ENCODE measurements at regions not wholly inside any gene's neighbourhood (a gene's known extent, or its start where the extent isn't known, plus 50 kb on each side); places are given as distances from the start of the nearest gene placed in this dataset.
A peak's percentile ranks its signal among the peaks of the same experiment; 100 is the strongest.

DNA sequence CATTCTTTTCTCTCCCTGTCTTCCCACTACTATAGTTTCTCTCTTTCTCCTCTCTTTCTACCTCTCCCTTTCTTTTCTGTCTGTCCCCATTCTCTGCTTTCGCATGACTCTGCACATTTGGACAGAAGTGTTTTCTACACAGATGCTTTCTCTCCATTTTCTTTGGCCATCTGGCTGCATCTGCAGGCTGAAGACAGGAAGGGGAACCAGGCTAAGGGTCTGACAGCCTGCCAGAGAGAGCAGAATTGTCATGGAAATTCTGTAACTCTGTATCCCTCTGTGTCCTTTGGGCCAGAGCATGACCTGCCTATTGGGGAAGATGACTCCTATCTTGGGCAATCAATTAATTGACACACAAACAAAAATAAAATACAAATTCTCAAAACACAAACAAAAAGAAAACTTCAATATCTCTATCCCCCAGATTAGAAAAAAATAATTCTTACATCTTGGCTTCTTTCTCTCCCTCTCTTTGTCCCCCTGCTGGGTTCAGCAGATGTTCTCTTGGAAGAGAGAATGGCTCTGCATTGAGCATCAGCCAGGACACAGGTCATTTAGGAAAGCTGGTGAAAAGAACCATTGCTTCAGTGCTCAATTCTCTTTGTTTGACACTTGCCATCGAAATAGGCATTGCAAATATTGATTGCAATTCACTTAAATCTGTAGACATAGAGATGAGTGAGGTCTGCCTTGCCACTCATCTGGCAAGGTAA, 415.9 kb upstream of the KLF4 start:
- DNase-seq (ENCODE audit: low read depth, low spot score): no peak
- no peak overlapping the region for H3K27ac ChIP-seq

- no peak overlapping the region for H3K27ac ChIP-seq
- DNase-seq (ENCODE audit: low read depth, low spot score): no peak
Measured at GRCh38 chr9:107899961-107900330, 410.4 kb upstream of the KLF4 start.

DNA sequence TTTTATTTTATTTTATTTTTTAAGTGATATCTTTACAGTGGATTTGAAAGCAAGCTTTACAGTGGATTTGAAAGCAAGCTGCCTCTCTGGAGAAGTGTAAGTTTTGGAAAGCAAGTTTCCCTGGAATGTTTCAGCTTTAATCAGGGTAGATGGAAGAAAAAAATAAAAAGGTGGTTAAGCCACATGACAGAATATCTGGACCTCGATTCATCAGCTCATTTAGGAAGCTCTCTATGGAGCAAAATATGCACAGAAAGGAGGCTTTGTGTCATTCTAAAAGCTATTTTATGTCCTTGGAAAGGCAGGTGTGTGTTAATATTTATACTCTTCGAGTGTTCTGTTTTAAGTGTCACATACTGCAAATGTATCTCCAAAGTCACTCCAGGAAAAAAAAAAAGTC, 409.2 kb upstream of the KLF4 start:
- no peak overlapping the region for H3K27ac ChIP-seq

GRCh38 chr9:107896544-107896943, 407.0 kb upstream of the KLF4 start:
- no peak overlapping the region for H3K27ac ChIP-seq

More for the DNA sequence above, 409.2 kb upstream of the KLF4 start:
- DNase-seq (ENCODE audit: low read depth, low spot score): no peak

DNA sequence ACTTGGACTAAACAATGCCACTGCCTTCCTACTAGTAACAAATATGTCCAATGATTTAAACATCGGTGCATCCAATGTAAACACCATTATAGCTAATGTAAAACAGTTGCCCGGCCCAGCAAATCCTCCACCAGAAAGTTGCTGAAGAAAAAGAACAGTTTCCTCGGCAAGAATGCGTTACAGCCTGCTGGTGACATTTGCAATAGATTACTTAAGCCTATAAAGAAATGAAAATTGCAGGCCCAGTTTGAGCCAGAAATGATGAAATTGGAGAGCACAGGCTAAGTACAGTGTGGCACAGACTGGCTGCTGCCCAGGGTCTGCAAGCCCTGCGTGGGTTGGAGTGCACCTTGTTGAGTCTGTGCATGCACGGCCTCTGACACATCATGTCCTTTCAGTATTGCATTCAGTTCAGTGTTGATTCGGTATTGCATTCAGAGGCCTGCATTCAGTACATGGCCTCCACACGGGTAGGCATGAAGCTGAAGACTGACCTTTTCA, 406.0 kb upstream of the KLF4 start:
- H3K27ac ChIP-seq: no peak overlapping the region
- peak; percentile 3 for DNase-seq (ENCODE audit: low read depth, low spot score)

More at GRCh38 chr9:107896544-107896943, 407.0 kb upstream of the KLF4 start:
- DNase-seq (ENCODE audit: low read depth, low spot score): no peak

GRCh38 chr9:107894572-107895261, 405.1 kb upstream of the KLF4 start:
- no peak for DNase-seq (ENCODE audit: low read depth, low spot score)
- no peak overlapping the region for H3K27ac ChIP-seq

DNA sequence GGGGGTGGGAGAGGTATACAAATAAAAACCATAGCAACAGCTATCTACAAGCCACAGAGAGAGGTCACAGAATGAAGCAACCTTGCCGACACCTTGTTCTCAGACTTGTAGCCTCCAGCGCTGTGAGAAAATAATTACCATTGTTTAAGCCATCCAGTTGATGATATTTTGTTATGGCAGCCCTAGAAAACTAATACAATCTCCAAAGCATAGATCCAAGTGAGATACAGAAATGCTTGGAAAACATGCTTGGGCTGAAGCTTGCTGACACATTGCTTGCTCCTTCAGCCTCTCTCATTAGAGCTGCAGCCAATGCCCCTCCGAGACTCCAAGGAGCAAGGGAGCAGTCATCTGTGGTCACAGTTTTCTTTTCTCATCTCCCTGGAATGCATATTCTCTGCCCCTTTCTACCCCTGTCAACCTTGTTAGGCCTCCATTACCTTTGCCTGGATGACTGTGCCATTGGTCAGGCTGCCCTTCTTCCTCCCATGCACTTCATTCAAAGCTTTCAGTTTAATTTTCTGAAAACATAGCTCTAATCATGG, 401.4 kb upstream of the KLF4 start:
- DNase-seq (ENCODE audit: low read depth, low spot score): no peak
- no peak overlapping the region for H3K27ac ChIP-seq

DNA sequence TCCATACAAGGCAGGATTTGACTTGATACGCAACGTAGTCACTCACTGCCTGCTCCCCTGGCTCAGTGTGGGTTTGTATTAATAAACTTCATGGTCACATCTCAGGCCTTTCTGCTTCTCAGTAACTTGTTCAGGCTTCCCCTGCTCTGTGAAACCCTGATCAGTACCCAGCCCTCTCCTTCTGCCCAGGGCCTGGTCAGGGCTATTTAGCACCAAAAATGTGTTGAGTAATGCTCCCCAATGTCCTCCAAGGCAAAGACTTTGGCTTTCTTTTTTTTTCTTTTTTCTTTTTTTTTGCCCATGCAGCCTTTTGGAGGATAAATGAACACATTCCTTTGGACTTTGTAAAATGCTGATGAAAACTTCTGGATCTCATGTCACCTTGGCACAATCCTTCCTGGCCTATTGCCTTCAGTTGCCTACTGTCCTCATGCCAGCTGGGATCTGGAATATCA, 399.2 kb upstream of the KLF4 start:
- DNase-seq (ENCODE audit: low read depth, low spot score): no peak
- no peak overlapping the region for H3K27ac ChIP-seq

DNA sequence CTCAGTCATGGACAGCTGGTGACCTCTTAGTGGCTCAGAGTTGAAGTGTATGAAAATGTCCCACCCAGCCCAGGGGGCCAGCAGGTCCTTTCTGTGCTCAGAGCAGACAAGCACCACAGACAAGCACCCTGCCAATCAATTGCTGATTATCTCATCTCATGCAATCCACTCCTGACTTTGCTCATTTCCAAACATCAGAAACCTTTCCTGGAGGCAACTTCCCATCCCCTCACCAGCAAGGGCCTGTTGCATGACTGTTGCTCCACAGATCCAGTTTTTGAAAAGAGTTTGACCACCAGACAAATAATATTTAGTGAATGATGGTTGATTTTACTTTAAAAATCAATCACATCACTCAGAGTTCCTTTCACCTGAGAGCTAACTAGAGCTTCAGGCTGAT, 397.3 kb upstream of the KLF4 start:
- DNase-seq (ENCODE audit: low read depth, low spot score): no peak
- H3K27ac ChIP-seq: no peak overlapping the region

GRCh38 chr9:107883496-107884124, 394.0 kb upstream of the KLF4 start:
- no peak for DNase-seq (ENCODE audit: low read depth, low spot score)
- no peak overlapping the region for H3K27ac ChIP-seq

DNA sequence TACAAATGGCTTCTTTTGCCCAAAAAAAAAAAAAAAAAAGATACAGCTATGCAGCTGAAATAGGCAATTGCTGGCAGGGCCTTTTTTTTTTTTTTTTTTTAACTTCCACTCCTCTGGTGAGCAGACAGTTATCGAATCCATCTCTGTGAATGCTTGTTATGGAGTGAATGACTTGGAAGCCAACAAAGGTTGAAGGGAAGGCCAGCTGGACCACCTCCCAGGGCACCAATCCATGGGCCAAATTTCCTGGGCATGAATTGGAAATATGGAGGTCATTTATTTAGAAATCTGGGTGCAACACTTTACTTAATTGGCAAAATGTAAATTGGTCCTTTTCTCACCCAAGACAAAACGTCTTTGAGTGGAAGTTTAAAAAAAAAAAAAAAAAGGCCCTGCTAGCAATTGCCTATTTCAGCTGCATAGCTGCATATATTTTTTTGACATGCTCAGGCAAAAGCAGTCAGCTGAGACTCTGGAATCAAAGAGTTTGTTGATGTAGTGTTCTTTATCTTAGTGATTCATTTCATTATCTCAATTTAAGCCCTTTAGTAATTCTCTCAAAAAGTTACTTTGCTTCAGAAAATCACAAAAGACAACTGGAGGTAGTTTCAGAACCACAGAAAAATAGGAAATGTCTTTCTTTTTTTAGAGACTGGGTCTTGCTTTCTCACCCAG, 392.2 kb upstream of the KLF4 start:
- H3K27ac ChIP-seq: no peak overlapping the region
- DNase-seq (ENCODE audit: low read depth, low spot score): no peak

DNA sequence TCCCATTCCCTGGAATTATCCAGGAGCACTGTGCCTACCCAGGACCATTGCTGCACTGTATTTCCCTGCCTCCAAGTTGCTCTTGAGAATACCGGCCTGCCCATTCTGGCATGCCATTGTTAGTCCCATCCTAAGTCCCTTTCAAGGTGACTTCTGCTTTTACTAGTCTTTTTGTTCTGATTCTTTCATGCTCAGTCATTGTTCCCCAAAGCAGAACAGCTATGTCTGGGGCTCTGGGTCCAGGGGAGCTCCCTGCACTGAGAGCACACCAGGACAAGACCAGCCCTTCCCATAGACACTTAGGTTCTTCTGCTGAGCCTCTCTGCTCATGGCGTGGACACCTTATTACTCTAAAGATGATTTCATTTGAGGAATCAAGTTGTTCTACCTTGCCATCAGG, 388.9 kb upstream of the KLF4 start:
- no peak for DNase-seq (ENCODE audit: low read depth, low spot score)
- no peak overlapping the region for H3K27ac ChIP-seq

- H3K27ac ChIP-seq: no peak overlapping the region
- no peak for DNase-seq (ENCODE audit: low read depth, low spot score)
Measured at GRCh38 chr9:107875571-107875980, 386.0 kb upstream of the KLF4 start.

DNA sequence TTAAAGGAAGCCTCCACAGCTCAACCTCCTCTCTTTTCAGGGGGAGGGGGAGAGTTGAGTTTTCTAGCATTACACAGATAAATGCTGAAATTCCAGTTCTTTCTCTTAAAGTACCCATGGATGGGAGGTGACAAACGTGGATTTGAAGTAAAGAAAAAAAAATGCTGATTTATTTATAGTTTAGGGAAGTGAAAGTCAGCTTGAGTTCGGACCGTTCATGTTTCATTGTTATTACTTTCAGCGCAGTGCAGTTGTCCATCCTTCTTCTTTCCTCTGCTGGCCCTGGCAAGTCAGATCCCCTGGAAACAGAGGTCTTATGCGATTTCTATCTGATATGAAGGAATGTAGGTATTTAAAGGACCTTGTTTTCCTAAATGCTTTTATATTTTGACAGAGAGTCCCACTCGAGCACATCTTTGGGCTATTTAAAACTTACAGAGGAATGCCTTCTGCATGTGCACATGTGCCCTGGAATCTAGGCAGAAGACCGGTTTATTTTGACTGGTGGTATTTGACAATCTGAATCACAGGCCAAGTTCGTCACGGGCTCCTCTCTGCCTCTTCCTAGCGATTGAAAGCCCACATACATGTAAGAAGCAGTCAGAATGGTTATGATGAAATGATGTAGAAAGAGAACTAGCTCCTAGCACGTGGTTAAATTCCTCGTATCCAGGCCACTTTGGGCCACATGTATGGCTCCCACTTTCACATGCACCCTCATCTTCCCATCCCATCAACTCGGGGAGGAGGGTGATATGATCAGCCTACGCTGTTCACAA, 385.2 kb upstream of the KLF4 start:
- no peak overlapping the region for H3K27ac ChIP-seq
- DNase-seq (ENCODE audit: low read depth, low spot score): no peak

DNA sequence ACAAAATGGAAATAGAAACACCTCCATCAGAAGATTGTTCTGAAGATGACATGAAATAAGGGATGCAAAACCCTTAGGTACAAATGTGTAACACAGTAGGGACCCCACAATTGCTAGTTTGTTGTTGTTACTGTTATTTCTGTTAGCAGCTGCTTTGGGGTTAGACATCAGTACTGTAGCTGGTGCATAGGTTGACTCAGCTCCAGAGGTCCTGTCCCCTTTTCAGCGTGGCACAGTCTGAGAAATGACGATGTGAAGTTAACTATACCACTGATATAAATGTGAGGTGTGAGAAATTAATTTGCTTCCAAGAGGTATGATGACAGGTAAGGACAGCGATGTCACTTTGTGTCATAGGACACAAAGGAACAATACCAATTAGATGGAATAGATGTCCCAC, 384.6 kb upstream of the KLF4 start:
- no peak overlapping the region for H3K27ac ChIP-seq
- no peak for DNase-seq (ENCODE audit: low read depth, low spot score)

DNA sequence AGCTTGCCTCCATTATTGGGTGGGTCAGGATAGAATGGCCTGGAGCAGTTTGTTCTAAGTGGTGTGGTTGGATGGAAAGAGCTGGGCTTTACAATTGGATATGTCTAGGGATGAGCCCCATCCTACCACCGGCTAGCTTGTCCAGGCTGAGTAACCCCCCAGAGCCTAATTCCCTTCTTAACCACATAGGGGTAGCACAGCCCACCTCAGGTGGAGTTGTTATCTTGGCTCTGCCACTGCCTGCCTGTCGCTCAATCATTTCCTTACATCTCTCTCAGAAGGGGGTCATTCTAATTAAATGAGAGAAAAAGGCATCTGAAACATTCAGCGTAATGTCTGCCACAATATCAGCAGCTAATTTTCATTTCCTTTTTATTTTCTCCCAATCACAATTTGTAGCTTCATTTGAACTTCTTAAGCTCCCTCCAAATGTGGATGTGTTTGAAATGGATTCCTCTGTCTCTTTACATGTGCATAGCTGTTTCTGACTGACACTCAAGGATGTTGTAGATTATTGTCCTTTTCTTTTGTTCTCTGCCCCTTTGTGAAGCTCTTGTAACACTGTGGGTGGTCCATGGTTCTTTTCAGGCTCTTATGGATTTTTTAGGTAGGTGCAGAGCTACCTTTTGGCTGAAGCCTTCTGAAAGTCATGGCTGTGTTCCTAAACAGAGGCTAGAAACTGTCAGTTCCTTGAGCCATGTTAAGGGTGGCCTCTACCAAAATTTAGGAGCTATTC, 383.1 kb upstream of the KLF4 start:
- no peak for DNase-seq (ENCODE audit: low read depth, low spot score)
- H3K27ac ChIP-seq: no peak overlapping the region

- H3K27ac ChIP-seq: no peak overlapping the region
- no peak for DNase-seq (ENCODE audit: low read depth, low spot score)
Measured at GRCh38 chr9:107870927-107871680, 381.5 kb upstream of the KLF4 start.

- DNase-seq (ENCODE audit: low read depth, low spot score): no peak
Measured at GRCh38 chr9:107870221-107870620, 380.7 kb upstream of the KLF4 start.

More at GRCh38 chr9:107870221-107870620, 380.7 kb upstream of the KLF4 start:
- H3K27ac ChIP-seq: no peak overlapping the region

Data from epithelial cell of prostate (primary cell).